HG02678 (cell line): ENCODE measurements at regions not wholly inside any gene's neighbourhood (a gene's known extent, or its start where the extent isn't known, plus 50 kb on each side); places are given as distances from the start of the nearest gene placed in this dataset.
"Not testable (repeated sequence)": the region's sequence is repeated elsewhere in the genome, so short reads cannot be mapped to it uniquely, and the experiment has no call there.

Experiments
- ATAC-seq: cut with Tn5 transposase; IDR thresholded peaks from one replicate; pipeline ENCODE4 v1.9.1; 2021; ENCODE audit warnings: mild to moderate bottlenecking, moderate library complexity; ENCODE audit not compliant: unreplicated experiment

- no peak for ATAC-seq
These were observed 81.9 kb upstream of the SLC25A36 start for GRCh38 chr3:140859592-140860336.

GRCh38 chr3:140863580-140864009 lies 78.0 kb upstream of the SLC25A36 start:
- ATAC-seq, result no peak

GRCh38 chr3:140870351-140870750 lies 71.3 kb upstream of the SLC25A36 start:
- ATAC-seq, result no peak

- ATAC-seq, result no peak
These were observed 70.6 kb upstream of the SLC25A36 start for GRCh38 chr3:140871022-140871421.

- ATAC-seq, result not testable (repeated sequence)
These were observed 69.5 kb upstream of the SLC25A36 start for GRCh38 chr3:140872165-140872564.

- no peak for ATAC-seq
These were observed 58.1 kb upstream of the SLC25A36 start for GRCh38 chr3:140883428-140884040.

- not testable (repeated sequence) for ATAC-seq
These were observed 55.9 kb upstream of the SLC25A36 start for GRCh38 chr3:140885697-140886096.
